ENCODE measurements at regions not wholly inside any gene's neighbourhood (a gene's known extent, or its start where the extent isn't known, plus 50 kb on each side); places are given as distances from the start of the nearest gene placed in this dataset.

DNA sequence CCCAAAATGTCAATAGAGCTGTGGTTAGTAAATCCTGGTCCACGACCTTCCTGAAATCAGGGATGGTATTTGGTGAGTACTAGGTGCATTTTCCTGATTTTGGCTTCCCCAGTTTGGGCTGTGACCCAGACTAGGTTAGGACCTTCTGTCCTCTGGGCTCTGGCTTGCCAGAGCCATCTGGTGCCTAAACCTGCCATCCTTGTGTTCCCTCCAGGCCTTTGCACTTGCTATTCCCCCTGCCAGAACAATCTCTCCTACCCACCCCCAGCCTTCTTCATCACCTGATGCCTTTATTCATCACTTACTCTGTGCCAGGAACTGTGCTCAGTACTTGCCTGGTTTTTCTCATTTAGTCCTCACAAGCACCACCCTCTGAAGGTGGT is 216.7 kb downstream of the RBM19 start:
- Mint-ChIP-seq H3K36me3 (ENCODE audit: insufficient read depth in 1 of 3, low read depth in 3 of 3) (peaks cover 6 to 28% (median 17%) of the 10 kb centered on the region in 3 experiments; a peak in 4 of 7 replicates), H3K9me3 (peaks cover 11 to 19% of the 10 kb centered on the region in 2 experiments), H3K4me3 (no peak overlapping the region), H3K4me1 (peaks cover 3 to 7% of the 10 kb centered on the region in 2 experiments; a peak in 2 of 4 replicates), H3K27me3 (ENCODE audit: low read depth) (peaks cover 88% of the 10 kb centered on the region), H3K27ac (no peak overlapping the region)
- TF ChIP-seq, protein P1, sequence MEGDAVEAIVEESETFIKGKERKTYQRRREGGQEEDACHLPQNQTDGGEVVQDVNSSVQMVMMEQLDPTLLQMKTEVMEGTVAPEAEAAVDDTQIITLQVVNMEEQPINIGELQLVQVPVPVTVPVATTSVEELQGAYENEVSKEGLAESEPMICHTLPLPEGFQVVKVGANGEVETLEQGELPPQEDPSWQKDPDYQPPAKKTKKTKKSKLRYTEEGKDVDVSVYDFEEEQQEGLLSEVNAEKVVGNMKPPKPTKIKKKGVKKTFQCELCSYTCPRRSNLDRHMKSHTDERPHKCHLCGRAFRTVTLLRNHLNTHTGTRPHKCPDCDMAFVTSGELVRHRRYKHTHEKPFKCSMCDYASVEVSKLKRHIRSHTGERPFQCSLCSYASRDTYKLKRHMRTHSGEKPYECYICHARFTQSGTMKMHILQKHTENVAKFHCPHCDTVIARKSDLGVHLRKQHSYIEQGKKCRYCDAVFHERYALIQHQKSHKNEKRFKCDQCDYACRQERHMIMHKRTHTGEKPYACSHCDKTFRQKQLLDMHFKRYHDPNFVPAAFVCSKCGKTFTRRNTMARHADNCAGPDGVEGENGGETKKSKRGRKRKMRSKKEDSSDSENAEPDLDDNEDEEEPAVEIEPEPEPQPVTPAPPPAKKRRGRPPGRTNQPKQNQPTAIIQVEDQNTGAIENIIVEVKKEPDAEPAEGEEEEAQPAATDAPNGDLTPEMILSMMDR (conservative IDR thresholded peaks at IDR 0.05), result no peak
- no peak overlapping the region for H3K14ac ChIP-seq (ENCODE audit: insufficient read depth, low read length)
- H3K4me2 ChIP-seq (ENCODE audit: insufficient read depth, insufficient read length, low read length), result no peak overlapping the region
- no peaks in the 10 kb centered on the region for H3K23me2 ChIP-seq (ENCODE audit: insufficient read length, low read depth, low read length, poor library complexity, severe bottlenecking)
- H2BK12ac ChIP-seq (ENCODE audit: insufficient read length, low read depth, low read length), result no peak overlapping the region
- no peak overlapping the region for H2BK5ac ChIP-seq (ENCODE audit: insufficient read length, low read length)
- H3K23ac ChIP-seq (ENCODE audit: insufficient read length, low read depth, low read length), result no peak overlapping the region
- no peaks in the 10 kb centered on the region for H3K79me1 ChIP-seq (ENCODE audit: insufficient read depth, low read depth, low read length, poor library complexity, severe bottlenecking)
- no peak overlapping the region for H3K4ac ChIP-seq (ENCODE audit: low read depth, low read length)
- no peak overlapping the region for H2BK15ac ChIP-seq (ENCODE audit: low read depth, low read length)
- no peak overlapping the region for H4K91ac ChIP-seq (ENCODE audit: insufficient read length, low read depth, low read length)
- H3K79me2 ChIP-seq (ENCODE audit: insufficient read depth, low read length), result no peaks in the 10 kb centered on the region
- no peak overlapping the region for H2BK20ac ChIP-seq (ENCODE audit: low read depth, low read length, poor library complexity, severe bottlenecking)
- H3K27me3 ChIP-seq (ENCODE audit: insufficient read depth, low read length), result peaks cover 9% of the 10 kb centered on the region; the same call in 1 of the 2 replicates
- H3K9me3 ChIP-seq (ENCODE audit: control insufficient read depth, low read depth, low read length), result no peaks in the 10 kb centered on the region
- H3K4me1 ChIP-seq (ENCODE audit: insufficient read depth, low read length), result no peaks in the 10 kb centered on the region
- WGBS (ENCODE audit: extremely low coverage, insufficient read length, low lambda C conversion rate), result no CpG with 5 or more reads among the region's 1 CpG
- H3K27ac ChIP-seq (ENCODE audit: insufficient read length, low read depth, low read length), result no peak overlapping the region
- no peak for DNase-seq
- H4K8ac ChIP-seq (replicated peaks; ENCODE audit: insufficient read length, low read depth, low read length), result no peak overlapping the region
- H3K9ac ChIP-seq (ENCODE audit: extremely low read depth, insufficient read length, low read length), result no peak overlapping the region
- H3K18ac ChIP-seq (ENCODE audit: insufficient read length, low read depth, low read length), result no peak overlapping the region
- no peak overlapping the region for H2AFZ ChIP-seq (ENCODE audit: low read length)
- no peak overlapping the region for H2AK5ac ChIP-seq (ENCODE audit: insufficient read length, low read length)
- no peak overlapping the region for H2BK120ac ChIP-seq (ENCODE audit: low read depth, low read length, poor library complexity, severe bottlenecking)
- no peak overlapping the region for H3T11ph ChIP-seq (ENCODE audit: low read length)
- no peak overlapping the region for H3K56ac ChIP-seq (ENCODE audit: insufficient read length, low read depth, low read length)
- no peaks in the 10 kb centered on the region for H4K20me1 ChIP-seq (ENCODE audit: control insufficient read depth, insufficient read depth, insufficient read length)
- H4K5ac ChIP-seq (ENCODE audit: insufficient read length, low read depth, low read length), result no peak overlapping the region

Measured in H9 (cell line).